KBM-7 (cell line): ENCODE measurements at regions not wholly inside any gene's neighbourhood (a gene's known extent, or its start where the extent isn't known, plus 50 kb on each side); places are given as distances from the start of the nearest gene placed in this dataset.
"Not testable (repeated sequence)": the region's sequence is repeated elsewhere in the genome, so short reads cannot be mapped to it uniquely, and the experiment has no call there.

Experiments
- DNase-seq: peaks from one replicate; pipeline ENCODE4 v3.0.0-alpha.2; 2015
- in situ Hi-C: fragments of 300-500 bp; cut with MboI; formaldehyde crosslinking; loops from 2 replicates; pipeline ENCODE4 v1.14.3; 2020; ENCODE audit warnings: low sequenced_read_pairs, low pct_unique_long_range_greater_than_20kb, mixed read lengths

DNA sequence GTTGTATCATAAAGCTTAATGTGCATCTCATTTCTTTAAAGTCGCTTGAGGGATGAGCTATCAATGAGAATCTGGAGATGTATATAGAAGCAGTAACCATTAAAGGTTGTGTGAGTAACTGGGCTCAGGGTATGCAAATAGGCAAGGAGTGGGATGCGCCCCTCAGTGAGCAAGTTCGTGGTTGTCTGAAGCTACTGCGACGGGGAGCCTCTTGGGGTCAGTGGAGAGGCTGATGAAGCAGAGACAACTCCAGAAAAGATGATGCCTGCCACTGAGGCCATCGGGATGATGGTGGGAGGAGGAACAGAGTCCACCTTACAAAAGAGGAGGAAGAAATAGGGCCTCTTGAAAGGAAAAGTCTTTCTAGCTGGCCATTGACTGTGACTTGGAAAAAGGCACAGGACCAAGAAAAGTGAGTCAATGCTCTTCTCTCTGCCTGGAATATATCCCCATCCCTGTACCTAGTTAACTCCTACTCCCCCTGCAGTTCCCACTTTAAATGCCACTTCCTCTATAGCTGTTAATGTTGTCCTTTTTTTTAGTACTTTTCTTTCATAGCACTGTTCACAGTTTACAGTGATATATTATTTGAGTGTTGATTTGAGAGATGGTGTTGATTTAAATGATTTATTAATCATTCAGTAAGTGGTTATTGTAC is 51.4 kb upstream of the LSM6 start:
- in situ Hi-C loops: no loop called here
- DNase-seq: no peak

DNA sequence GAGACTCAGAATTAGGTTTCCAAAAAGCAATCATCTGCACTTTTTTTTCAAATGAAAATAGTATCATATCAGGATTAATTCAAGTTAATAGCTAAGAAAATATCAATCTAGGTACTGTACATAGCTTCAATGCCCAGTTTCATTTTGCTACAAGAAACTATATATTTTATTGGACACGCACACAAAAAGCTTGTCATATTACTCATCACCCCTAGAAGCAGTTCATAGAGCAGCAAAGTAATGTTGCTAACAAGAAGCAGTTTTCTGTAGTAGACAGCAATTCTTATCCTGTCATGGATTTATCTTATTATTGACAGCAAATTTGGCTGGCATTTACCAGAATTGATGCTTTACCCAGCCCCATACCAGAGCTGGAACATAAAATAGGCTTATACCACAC is 52.3 kb upstream of the LSM6 start:
- DNase-seq: no peak
- in situ Hi-C loops: no loop called here

DNA sequence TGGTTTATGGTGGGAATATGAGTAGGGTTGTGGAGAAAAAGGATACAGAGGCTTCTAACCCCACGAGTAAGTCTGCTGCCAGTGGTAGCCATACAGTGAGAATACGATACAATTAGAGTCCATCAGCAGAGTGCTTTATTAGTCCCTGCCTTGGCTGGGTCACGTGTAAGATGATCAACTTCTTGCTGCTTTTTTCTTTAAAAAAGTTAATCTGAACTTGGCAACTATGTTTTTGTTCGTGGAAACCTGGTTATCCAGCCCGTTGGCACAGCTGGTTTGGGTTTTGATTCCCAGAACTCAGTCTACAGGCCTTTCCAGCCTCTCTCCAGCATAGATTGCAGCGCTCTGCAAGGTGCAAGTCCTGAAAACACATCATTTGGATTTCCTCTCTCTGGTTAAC is 53.1 kb upstream of the LSM6 start:
- DNase-seq: no peak
- in situ Hi-C loops: no loop called here

DNA sequence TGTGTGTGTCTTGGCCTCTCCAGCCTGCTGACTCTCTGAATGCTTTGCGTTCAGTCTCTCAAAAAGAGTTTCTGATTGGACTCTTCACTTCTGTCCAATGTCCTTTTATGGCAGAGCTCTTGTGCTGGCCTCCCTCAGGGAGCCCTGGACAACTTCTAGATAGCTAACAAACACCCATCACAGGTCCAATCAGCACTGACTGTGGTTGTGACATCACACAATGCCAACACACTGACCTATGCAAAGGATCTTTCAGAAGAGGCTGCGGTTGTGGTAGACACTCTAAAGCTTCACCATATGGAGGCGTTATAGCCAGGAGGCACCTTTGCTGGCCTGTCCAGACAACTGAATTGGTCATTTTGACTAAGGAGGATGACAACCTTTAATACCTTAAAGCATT is 53.8 kb upstream of the LSM6 start:
- in situ Hi-C loops: no loop called here

DNA sequence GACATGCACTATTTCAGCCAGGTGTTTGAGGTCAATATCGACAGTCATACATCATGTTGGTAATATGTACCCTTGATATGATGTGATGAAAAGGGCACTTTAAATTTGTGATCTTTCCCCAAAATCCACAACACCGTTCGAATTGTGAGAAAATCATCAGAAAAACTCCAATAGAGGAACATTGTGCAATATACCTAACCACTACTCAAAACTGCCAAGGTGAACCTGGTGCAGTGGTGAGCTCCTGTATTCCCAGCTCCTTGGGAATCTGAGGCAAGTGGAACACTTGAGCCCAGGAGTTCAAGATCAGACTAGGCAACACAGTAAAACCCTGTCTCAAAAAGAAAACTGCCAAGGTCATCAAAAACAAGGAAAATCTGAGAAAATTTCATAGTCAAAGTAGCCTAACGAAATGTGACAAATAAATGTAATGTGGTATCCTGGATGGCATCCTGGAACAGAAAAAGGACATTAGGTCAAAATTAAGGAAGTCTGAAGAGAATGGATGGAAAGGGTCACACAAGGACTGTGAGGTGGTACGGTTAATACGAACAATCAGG is 55.6 kb upstream of the LSM6 start:
- in situ Hi-C loops: no loop called here
- no peak for DNase-seq

More for the DNA sequence above, 53.8 kb upstream of the LSM6 start:
- no peak for DNase-seq

DNA sequence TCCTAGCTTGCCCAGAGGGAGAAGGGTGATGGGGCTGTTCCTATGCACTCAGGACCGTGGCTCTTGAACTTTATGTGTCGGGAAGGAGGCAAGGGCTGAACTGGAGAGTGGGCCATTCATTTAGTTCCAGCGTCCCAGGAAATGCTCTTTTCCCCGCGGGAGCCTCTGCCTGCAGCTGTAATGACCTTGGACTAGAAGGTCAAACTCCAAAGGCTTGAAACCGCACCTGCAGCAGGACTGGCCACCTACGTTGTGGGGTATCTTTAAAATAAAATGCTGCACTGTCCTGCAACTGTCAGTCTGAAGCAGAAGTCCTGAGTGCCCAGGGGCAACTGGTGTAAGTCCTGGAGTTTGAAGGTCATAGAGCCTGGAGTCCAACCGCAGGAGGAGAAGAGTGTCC is 61.5 kb upstream of the LSM6 start:
- in situ Hi-C loops: no loop called here
- DNase-seq: no peak

DNA sequence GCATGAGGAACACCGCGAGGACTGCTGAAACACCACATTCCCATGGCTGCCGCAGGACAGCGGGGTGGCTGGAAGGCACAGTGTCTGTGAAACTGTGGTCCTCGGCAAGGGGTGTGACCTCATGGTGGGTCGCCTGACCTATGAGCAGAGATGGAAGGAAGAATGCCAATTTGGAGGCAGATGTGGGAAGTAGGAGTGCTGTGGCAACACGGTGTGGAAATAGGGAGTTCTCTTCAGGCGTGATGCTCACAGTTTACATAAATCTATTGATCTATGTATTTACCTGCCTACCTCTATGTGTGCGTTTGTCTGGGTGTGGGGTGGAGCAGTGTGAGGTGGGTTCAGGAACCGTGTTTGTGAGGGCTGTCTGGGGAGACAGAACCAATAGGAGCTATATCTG is 62.3 kb upstream of the LSM6 start:
- in situ Hi-C loops: no loop called here

DNA sequence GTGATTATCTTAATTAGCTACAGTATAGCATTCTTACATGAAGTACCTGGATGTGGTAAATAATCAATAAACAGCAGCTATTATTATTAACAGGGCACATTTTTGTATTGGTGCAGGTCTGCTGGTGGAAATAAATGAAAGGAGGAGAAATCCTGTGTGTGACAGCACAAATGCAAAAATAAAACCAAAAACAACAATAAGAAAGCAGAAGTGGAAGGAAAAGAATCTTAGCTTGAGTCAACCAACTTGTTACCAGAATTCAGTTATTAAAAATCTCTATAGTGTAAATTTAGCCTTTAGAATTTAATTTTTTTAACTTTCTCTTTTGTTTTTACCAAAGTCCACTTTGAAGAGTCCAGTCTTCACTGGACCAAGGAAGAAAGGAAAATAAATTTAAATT is 63.1 kb upstream of the LSM6 start:
- in situ Hi-C loops: no loop called here
- DNase-seq: no peak

More for the DNA sequence above, 62.3 kb upstream of the LSM6 start:
- no peak for DNase-seq

DNA sequence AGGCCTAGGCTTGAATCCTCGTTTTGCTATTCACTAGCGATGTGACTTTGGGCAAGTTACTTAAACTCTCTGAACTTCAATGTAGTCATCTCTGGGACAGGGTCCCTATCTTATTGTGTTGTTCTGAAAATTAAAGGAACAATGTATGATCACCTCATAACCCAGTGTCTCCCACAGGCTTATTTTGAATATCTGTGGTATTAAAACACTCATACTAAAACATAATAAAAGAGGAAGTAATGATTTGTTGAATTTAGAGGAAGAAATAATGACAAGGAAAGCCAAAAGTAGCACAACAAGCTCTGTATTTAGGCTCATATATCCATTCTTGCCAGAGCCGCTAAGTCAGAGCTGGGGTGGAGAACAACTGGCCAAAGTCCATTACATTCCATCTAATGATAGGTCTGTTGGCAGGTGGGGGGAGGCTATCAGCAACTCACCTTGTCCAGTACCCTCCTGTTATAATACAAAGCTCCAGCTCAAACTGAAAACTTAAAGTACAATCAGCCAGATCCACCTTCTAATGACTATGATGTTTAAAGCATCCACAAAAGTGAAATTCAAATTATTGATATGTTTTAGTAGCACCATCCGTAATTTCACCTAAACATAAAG is 64.5 kb upstream of the LSM6 start:
- in situ Hi-C loops: no loop called here
- DNase-seq: no peak

DNA sequence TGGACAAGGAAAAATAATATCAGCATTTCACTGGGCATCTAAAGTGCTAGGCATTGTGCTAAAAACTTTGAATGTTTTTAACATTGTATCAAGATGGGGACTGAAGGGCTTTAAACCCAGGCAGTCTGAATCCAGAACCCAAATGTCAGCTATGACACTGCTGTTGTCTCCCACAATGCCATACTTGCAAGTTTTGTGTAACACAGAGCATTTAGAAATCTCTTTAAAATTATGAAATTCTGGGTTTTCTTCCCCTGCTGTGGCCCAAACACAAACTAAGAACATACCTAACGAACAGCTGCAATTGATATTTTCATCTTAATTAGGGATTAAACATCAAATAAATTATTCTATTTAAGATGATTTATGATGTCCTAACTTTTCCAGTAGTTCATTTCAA is 66.8 kb upstream of the LSM6 start:
- DNase-seq: no peak
- in situ Hi-C loops: no loop called here

DNA sequence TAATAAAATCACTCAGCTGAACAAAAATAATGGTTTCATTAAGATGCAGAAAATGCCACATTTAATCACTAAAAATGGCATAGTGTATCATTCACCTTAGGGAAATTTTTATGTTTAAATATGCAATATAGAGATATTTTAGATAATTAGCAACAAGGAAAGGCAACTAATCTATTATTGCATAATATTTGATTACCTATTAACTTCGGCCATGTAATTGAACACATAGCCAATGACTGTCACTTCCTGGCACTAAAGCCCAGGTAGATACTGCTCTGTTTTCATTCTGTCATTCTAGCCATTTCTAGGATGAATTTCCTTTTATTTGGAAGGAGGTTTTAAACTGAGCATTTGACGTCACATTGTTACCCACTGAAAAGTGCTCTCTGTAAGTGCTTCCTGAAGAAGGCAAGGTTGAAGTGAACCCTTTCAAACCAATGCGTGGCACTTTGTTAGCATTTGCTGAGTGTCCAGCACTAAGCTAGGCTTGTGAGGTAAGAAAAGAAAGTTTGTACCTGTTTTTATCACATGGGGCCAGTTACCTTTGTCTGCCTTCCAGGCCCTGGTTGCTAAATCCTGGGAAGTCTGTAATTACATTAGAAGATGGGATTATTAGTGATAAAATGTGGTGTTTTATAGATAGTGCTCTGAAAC is 67.8 kb upstream of the LSM6 start:
- DNase-seq: no peak
- in situ Hi-C loops: no loop called here

DNA sequence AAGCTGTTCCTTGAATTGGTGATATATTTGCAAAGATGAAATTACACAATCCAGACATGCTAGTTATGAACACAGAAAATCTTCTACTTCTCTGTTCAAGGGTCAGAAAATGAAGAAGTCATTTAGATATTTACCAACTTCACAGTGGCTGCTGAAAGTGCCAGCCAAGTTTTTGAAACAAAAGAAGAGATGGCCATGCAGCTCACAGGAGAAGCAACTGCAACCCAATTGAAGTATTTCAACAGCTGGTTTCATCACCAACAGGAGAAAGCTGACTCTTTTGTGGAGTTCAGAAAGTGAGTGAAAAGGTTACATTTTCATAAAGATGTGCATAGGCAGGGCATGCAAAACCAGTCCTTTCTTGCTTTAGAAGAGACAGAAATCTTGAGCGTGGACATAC is 70.1 kb upstream of the LSM6 start:
- in situ Hi-C loops: no loop called here
- DNase-seq: no peak

DNA sequence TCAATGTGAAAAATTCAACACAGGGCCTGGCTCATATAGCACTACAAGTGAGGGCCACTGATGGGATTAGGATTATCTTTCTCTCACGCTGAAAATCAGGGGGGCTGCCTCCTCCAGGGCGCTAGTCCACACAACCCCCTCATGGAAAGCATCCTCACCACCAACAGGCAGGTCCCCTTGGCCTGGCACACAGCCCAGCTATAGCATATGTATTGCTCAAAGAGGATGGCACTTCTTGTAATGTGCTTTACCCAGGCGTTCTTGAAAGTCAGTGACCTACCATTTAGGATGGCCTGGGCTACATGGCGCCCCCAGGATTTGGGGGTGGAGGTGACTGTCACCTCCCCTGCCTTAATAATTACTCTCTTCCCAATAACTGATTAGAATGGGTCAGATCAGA is 71.0 kb upstream of the LSM6 start:
- DNase-seq: no peak
- in situ Hi-C loops: no loop called here

DNA sequence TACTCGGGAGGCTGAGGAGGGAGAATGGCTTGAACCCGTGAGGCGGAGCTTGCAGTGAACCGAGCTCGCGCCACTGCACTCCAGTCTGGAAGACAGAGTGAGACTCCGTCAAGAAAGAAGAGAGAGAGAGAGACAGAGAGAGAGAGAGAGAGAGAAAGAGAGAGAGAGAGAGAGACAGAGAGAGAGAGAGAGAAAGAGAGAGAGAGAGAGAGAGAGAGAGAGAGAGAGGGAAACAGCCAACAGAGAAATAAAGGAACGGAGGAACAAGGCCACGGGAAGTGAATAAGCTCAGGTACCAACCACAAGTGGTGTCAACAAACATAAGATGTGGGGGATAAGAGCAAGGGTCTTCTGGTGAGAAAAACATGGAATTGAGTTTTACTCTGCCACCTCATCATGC is 71.5 kb upstream of the LSM6 start:
- in situ Hi-C loops, DNase-seq: not testable (repeated sequence)

DNA sequence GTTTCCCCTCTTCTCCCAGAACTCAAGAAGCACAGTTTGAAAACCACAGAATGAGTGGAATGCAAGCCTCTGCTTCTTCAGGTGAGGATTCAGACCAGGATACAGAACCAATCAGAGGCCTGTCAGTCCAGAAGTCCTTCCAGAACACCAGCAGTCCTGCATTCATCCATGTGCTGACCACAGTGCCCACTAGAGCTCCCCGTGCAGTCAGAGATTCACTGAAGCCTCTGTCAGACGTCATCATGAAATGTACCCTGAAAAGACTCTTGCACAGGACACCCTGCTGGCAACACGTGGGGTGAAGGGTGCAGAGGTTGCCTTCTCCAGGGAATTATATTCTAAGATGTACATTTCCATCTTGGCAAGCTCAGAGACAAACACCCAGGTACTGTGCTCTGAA is 75.9 kb upstream of the LSM6 start:
- in situ Hi-C loops: no loop called here

DNA sequence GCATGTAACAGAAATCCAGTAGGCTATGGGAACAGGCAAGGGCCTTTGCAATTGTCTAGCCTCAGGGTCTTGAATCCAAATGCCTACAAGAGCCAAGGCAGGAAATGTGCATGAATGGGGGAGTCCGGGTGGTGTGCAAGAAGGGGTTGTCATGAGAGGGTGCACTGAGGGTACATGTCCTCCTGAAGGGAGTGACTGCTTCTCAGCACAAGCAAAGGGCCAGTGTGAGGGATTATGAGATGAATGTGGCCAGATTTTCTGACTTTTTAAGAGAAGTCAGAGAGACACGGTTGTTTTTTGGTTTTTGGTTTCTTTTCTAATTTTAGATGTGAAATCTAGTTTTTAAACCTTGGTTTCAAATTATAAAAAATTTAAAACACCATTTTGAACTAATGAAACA is 76.5 kb upstream of the LSM6 start:
- in situ Hi-C loops: no loop called here

More for the DNA sequence above, 75.9 kb upstream of the LSM6 start:
- no peak for DNase-seq

DNA sequence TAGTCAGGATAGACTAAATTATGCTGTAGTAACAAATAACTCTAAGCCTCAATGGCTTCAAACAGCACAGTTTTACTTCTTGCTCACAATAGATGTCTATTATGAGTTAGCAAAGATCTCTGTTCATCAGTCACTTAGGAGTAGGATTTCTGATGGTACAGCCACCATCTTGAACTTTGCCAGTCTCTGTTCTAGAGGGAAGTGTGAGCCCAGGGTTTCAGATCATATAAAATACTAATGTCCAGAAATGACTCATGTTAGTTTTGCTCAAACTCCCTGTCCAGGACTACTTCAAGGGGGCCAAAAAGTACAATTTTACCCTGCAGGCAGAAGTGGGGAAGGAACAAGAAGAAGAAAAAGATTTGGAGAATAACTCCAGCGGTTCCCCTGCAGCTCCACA is 77.1 kb upstream of the LSM6 start:
- no peak for DNase-seq
- in situ Hi-C loops: no loop called here

More for the DNA sequence above, 76.5 kb upstream of the LSM6 start:
- DNase-seq: no peak

DNA sequence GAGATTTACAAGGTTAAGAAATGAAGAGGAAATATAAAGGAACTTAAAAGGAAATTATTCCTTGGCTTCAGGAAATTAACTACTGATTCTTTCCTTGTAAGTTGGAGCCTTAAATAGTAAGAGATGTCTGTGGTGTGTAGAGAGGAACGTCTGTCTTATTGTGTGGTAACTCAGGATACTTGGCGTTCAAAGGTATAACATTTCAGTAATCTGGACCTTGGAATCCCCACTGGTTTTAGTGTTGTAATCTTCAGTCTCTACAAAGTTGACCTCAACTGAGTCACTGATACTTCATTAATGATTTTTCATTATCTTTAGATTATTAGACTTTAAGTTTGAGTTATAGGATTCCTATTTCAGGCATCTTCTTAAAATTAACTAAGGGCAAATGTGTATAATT is 79.1 kb upstream of the LSM6 start:
- no peak for DNase-seq

DNA sequence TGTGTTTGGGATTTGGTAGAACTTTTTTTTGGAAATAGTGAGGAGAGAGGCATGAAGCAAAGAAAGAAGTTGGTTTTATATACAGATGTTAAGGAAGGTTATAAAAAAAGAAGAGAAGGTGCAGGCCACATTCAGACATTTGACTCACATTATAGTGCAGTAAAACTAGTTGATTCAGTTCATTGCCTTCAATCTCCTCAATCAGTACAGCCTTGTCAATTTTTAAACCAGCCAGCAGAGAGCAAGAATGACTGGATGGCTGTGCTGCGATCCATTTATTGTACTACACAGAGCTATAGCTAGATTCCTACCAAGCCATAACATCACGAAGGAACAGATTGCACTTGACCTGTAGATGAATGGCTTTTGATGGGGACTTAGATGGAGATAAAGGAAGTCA is 79.7 kb upstream of the LSM6 start:
- in situ Hi-C loops: no loop called here
- DNase-seq: no peak

More for the DNA sequence above, 79.1 kb upstream of the LSM6 start:
- in situ Hi-C loops: no loop called here

DNA sequence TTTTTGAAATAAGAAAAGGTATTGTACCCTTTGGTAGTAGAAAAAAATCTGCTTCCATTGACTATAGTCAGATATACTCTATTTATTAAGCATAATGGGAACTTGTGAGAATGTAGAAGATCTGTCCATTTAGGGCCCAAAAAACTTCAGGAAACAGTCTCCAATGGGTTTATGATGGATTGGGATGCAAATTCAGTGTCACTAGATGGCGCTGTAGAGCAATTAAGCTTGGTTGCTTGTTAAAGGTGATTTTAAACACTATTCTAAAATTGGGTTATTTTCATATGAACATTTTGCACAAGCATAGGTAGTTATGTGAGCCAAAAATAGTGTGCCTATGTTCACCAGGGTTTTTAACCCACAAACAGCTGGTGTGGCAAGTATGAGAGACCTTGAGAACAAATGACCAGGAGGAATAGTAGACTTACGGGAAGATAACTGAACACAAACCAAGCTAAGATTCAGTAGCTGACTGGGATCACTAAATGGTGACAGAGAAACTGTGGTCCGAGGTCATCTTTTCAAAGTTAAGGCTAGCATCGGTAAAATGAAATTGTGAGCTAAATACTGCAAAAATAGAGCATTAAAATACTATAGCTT is 80.3 kb upstream of the LSM6 start:
- in situ Hi-C loops: no loop called here
- peak; percentile 51 for DNase-seq
